Gastrocnemius medialis (tissue), 4 donors: ENCODE measurements at regions not wholly inside any gene's neighbourhood (a gene's known extent, or its start where the extent isn't known, plus 50 kb on each side); places are given as distances from the start of the nearest gene placed in this dataset.

Source experiments
- ATAC-seq, 2 donors: fragments of 150-250 bp; one replicate each; pipeline ENCODE4 v1.9.1; 2016
- DNase-seq, 2 donors: peaks; one replicate each; pipeline ENCODE4 v3.0.0-alpha.2; 2019
- H3K27ac ChIP-seq, 4 donors: fragments of 200-600 bp; sonication (generic); 1 replicate in 1 of 4; 2 replicates in 3 of 4; pipeline ENCODE4 v1.5.1; 2016 to 2018; ENCODE audit warnings: mild to moderate bottlenecking in 2 of 4, moderate library complexity in 1 of 4
- H3K27me3 ChIP-seq, 3 donors: fragments of 200-600 bp; sonication (generic) in 2 of 3; 1 replicate in 1 of 3; 2 replicates in 2 of 3; pipeline versions ENCODE4 v1.5.1 to v1.6.0; 2016 to 2019; ENCODE audit warnings: mild to moderate bottlenecking in 1 of 3, moderate library complexity in 1 of 3
- H3K36me3 ChIP-seq, 2 donors: fragments of 200-600 bp; sonication (generic) in 1 of 2; one replicate each; pipeline ENCODE4 v1.5.1; 2017 to 2018
- H3K4me1 ChIP-seq, 2 donors: fragments of 200-600 bp; sonication (generic) in 1 of 2; one replicate each; pipeline ENCODE4 v1.5.1; 2016 to 2017; ENCODE audit warnings: mild to moderate bottlenecking in 2 of 2
- H3K4me3 ChIP-seq, 4 donors: fragments of 200-600 bp; sonication (generic) in 3 of 4; 1 replicate in 1 of 4; 2 replicates in 3 of 4; pipeline ENCODE4 v1.5.1; 2016 to 2019; ENCODE audit warnings: mild to moderate bottlenecking in 2 of 4
- H3K9me3 ChIP-seq, 3 donors: fragments of 200-600 bp; sonication (generic) in 2 of 3; 1 replicate in 1 of 3; 2 replicates in 2 of 3; pipeline ENCODE4 v1.5.1; 2016 to 2019
- CTCF ChIP-seq, 5 experiments: fragments of 450-650 bp in 3 of 5; fragments of 200-600 bp in 2 of 5; sonication (generic) in 2 of 5; IDR thresholded peaks in 4 of 5; conservative IDR thresholded peaks in 1 of 5; 1 replicate in 4 of 5; 2 replicates in 1 of 5; pipeline ENCODE4 v1.5.1; 2016 to 2019; ENCODE audit warnings: antibody characterized with exemption in 5 of 5, mild to moderate bottlenecking in 3 of 5, moderate library complexity in 3 of 5
- POLR2A ChIP-seq, 2 donors: fragments of 450-650 bp; IDR thresholded peaks; one replicate each; pipeline ENCODE4 v1.6.1; 2017; ENCODE audit warnings: antibody characterized with exemption in 2 of 2, mild to moderate bottlenecking in 2 of 2, moderate library complexity in 2 of 2
- in situ Hi-C, 4 donors: fragments of 200-750 bp; cut with MboI; loops; one replicate each; pipeline versions ENCODE4 v1.15.0 to v1.8.0; 2017; ENCODE audit warnings: low sequenced_read_pairs in 4 of 4
- intact Hi-C: fragments of 100-400 bp; cut with DNase I; formaldehyde crosslinking; loops from one replicate; pipeline ENCODE4 v1.15.1; 2023; ENCODE audit warnings: low total_unique reads

GRCh38 chr4:115356176-115356575 is 242.8 kb upstream of the NDST4 start:
- in situ Hi-C loops = no loop called here
- H3K27me3 ChIP-seq = no peaks in the 10 kb centered on the region
- intact Hi-C loops = no loop called here

GRCh38 chr4:115355329-115355728 is 241.9 kb upstream of the NDST4 start:
- Histone ChIP-seq H3K27me3 (no peaks in the 10 kb centered on the region), H3K4me1 (no peaks in the 10 kb centered on the region), H3K4me3 (no peak overlapping the region), H3K36me3 (no peaks in the 10 kb centered on the region), H3K27ac (no peak overlapping the region), H3K9me3 (no peaks in the 10 kb centered on the region)
- ATAC-seq (no peak), DNase-seq (no peak)
- no peak for TF ChIP-seq POLR2A (IDR thresholded peaks at IDR 0.05)
- TF ChIP-seq CTCF (IDR thresholded peaks at IDR 0.05 in 4 of 5, conservative IDR thresholded peaks at IDR 0.05 in 1 of 5) = no peak
- intact Hi-C loops = no loop called here
- in situ Hi-C loops = no loop called here

More at GRCh38 chr4:115356176-115356575, 242.8 kb upstream of the NDST4 start:
- H3K9me3 ChIP-seq = no peaks in the 10 kb centered on the region
- TF ChIP-seq CTCF (IDR thresholded peaks at IDR 0.05 in 4 of 5, conservative IDR thresholded peaks at IDR 0.05 in 1 of 5) (no peak), POLR2A (IDR thresholded peaks at IDR 0.05) (no peak)
- H3K4me1 ChIP-seq = no peaks in the 10 kb centered on the region
- H3K4me3 ChIP-seq = no peak overlapping the region
- no peak overlapping the region for H3K27ac ChIP-seq
- ATAC-seq (no peak), DNase-seq (no peak)
- H3K36me3 ChIP-seq = no peaks in the 10 kb centered on the region

GRCh38 chr4:115353370-115353769 is 239.9 kb upstream of the NDST4 start:
- H3K4me1 ChIP-seq = no peaks in the 10 kb centered on the region
- no peak for TF ChIP-seq POLR2A (IDR thresholded peaks at IDR 0.05)
- TF ChIP-seq CTCF (IDR thresholded peaks at IDR 0.05 in 4 of 5, conservative IDR thresholded peaks at IDR 0.05 in 1 of 5) = no peak
- H3K36me3 ChIP-seq = no peaks in the 10 kb centered on the region
- intact Hi-C loops (no loop called here), in situ Hi-C loops (no loop called here)
- no peak for ATAC-seq
- no peak overlapping the region for H3K4me3 ChIP-seq
- no peak for DNase-seq
- H3K27me3 ChIP-seq = no peaks in the 10 kb centered on the region
- no peaks in the 10 kb centered on the region for H3K9me3 ChIP-seq
- H3K27ac ChIP-seq = no peak overlapping the region

GRCh38 chr4:115343171-115343570 is 229.8 kb upstream of the NDST4 start:
- H3K4me1 ChIP-seq = no peaks in the 10 kb centered on the region
- no peaks in the 10 kb centered on the region for H3K27me3 ChIP-seq
- ATAC-seq = no peak
- no peaks in the 10 kb centered on the region for H3K9me3 ChIP-seq
- no peak for TF ChIP-seq POLR2A (IDR thresholded peaks at IDR 0.05)
- no peak for TF ChIP-seq CTCF (IDR thresholded peaks at IDR 0.05 in 4 of 5, conservative IDR thresholded peaks at IDR 0.05 in 1 of 5)
- no peaks in the 10 kb centered on the region for H3K36me3 ChIP-seq
- intact Hi-C loops (no loop called here), in situ Hi-C loops (no loop called here)
- no peak overlapping the region for H3K4me3 ChIP-seq
- no peak overlapping the region for H3K27ac ChIP-seq
- DNase-seq = no peak

GRCh38 chr4:115334736-115335411 is 221.5 kb upstream of the NDST4 start:
- DNase-seq (no peak), ATAC-seq (no peak)
- Histone ChIP-seq H3K36me3 (no peaks in the 10 kb centered on the region), H3K27ac (no peak overlapping the region), H3K4me3 (no peak overlapping the region), H3K4me1 (no peaks in the 10 kb centered on the region), H3K9me3 (no peaks in the 10 kb centered on the region), H3K27me3 (no peaks in the 10 kb centered on the region)
- intact Hi-C loops (no loop called here), in situ Hi-C loops (no loop called here)
- TF ChIP-seq POLR2A (IDR thresholded peaks at IDR 0.05) (no peak), CTCF (IDR thresholded peaks at IDR 0.05 in 4 of 5, conservative IDR thresholded peaks at IDR 0.05 in 1 of 5) (no peak)
